NCI-H748 (cell line): ENCODE measurements at regions not wholly inside any gene's neighbourhood (a gene's known extent, or its start where the extent isn't known, plus 50 kb on each side); places are given as distances from the start of the nearest gene placed in this dataset.

Experiments used
- DNase-seq: peaks from one replicate; lab custom pipeline; 2025; ENCODE audit not compliant: unreplicated experiment; lab: John Stamatoyannopoulos, UW

- peak; percentile 36 for DNase-seq
Measured at GRCh38 chr6:114452785-114453401, 110.1 kb upstream of the HS3ST5 start.

- DNase-seq: no peak
Measured at GRCh38 chr6:114450631-114451030, 107.8 kb upstream of the HS3ST5 start.

DNA sequence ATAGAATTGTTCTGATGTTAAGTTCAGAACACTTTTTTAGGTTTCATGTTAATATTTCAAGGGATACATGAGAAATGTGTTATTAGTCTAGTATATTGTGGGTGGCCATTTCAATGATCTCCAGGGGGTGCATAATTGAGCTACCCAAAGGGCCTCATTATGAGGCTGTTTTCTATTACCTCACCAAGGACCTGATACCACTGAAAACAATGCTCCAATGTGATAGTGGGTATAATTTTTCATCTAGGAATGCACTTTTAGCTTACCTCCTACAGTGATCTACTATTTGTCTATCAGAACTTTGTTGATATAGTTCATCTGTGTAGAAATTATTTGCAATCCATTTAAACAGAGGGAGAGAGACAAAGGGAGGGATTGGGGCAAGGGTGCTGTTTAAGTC, 106.8 kb upstream of the HS3ST5 start:
- DNase-seq: peak; percentile 70

DNA sequence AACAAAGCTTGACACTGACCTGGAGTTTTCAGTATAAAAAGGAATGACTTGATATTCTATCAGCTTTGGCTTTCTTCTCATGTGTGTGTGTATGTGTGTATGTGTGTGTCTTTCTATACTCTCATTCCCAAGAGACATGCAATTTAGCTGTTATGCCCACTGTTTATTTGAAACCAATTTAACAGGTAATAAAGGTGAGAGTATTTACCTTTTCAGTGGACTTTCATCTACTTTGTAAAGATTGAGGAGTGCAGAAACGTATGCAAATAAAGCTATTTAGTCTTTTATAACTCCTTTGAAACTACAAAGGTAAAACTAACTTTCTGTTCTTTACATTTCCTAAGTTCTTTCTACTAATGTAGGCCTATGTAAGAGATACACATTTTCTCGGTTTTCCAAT, 103.5 kb upstream of the HS3ST5 start:
- peak; percentile 74 for DNase-seq

DNA sequence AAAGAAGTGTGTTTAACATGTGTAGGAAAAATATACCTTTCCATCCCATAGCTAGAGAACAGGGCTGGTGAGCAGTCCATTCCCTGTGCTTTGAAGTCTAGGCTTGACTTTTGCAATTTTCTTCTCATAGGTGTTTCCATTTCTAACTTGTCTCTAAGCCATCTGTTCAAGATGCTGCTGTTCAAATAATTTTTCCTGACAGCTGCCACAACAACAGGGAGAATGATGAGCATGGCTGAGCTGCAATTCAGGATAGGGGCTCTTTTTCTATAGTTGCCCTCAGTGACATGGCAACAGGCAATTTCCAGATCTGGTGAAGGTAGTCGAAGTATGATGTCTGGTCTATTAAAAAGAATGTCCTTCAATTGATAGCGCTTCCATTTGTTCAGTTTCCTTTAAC, 103.0 kb upstream of the HS3ST5 start:
- peak; percentile 60 for DNase-seq

DNA sequence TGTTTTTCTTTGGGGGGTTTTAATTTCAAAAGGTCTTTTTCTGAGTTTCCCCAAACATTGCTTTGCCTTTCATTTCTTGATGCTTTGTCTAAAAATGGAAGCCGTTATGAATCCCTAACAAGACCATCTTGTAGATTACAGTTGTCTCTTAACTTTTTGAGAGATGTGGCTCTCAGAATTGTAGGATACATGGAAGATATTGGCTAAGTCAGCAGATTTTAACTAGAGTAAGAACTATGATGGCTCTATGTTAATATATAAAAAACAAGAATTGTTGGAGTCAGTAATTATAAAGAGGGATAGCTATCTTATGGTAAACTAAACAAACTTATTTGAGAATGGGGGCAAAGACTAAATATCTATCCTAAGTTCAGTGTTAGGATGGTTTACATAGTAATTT, 96.6 kb upstream of the HS3ST5 start:
- DNase-seq: no peak

- DNase-seq: no peak
Measured at GRCh38 chr6:114437235-114437634, 94.4 kb upstream of the HS3ST5 start.

DNA sequence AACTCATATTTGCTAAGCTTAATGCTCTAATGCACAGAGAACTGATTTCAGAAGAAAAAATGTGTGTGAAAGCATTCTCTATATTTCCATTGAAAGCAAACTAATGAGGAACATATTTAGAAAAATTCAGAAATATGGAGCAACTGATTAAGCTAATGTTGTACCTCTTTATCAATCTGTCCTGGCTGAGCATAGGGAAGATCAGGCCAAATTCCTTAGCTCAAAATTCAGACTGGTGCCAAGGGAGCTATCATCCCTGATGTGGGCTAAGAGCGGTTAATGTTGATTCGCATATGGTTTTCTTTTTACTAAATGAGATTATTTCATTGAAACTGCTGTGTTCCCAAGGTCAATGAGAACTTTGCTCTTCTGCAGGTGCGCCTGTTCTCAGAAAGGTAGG, 93.9 kb upstream of the HS3ST5 start:
- DNase-seq: no peak

- DNase-seq: no peak
Measured at GRCh38 chr6:114435985-114436384, 93.2 kb upstream of the HS3ST5 start.

GRCh38 chr6:114432400-114432799, 89.6 kb upstream of the HS3ST5 start:
- peak; percentile 22 for DNase-seq

- DNase-seq: no peak
Measured at GRCh38 chr6:114431641-114432040, 88.8 kb upstream of the HS3ST5 start.

DNA sequence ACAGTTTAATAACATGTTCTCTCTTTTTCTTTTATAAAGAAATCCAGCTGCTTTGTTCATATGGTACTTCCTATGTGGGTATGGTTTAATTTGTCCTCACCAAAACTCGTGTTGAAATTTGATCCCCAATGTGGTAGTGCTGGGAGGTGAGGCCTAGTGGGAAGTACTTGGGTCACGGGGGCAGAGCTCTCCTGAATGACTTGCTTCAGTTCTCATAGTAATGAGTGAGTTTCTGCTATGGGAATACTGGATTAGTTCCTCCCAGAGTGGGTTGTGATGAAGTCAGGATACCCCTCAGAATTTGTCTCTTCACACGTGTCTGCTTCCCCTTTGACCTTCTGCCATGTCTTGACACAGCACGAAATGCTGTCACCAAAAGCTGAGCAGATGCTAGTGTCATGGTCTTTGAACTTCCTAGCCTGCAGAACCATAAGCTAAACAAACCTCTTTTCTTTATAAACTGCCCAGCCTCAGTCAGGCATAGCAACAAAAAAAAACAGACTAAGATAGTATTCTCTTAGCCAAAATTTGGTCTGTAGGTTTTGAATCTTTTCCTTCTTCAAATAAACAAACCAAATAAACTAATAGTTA, 87.8 kb upstream of the HS3ST5 start:
- no peak for DNase-seq

DNA sequence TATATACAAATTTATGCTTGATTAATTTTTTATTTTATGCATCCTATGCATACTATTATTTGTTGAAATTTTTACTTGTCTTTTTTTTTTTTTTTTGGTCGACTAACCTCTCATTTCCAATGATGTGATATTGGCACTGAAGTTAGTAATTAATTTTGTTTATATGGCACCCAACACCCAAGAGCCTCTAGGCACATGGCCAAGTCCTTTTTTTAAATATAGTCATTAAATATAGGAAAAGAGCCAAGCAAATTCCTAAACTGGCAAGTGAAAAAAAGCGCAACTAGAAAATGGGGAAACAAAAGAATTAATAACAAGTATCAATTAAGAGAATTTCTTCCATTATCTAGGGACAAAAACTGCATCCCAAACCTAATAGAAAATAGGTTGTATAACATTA, 85.5 kb upstream of the HS3ST5 start:
- DNase-seq: no peak

GRCh38 chr6:114421199-114421598, 78.4 kb upstream of the HS3ST5 start:
- no peak for DNase-seq

- no peak for DNase-seq
Measured at GRCh38 chr6:114419175-114419574, 76.4 kb upstream of the HS3ST5 start.

DNA sequence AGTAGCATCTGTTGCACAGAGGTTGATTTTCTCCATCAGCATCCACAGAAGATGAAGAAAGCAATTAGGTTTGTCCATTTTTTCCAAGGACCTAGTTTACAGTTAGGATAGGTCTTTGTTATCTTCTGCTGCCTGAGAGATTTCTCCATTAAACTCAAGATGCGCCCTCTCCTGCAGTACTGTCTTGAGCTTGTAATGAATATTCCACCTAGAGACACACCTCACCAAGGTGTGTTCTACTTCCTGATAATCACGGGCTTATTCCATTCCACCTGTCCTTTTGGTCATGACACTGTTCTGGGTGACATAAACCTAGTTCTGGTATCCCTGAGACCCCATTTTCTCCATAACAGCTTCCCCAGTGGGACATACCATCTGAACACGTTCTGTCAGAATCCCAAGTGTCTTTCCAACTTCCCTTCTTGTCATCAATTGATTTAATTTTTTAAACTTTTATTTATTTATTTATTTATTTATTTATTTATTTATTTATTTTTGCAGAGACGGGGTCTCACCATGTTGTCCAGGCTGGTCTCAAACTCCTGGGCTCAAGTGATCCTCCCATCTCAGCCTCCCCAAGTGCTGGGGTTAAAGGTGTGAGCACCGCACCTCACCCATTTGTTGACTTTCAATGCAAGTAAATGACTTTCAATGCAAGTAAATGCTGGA, 75.6 kb upstream of the HS3ST5 start:
- no peak for DNase-seq

DNA sequence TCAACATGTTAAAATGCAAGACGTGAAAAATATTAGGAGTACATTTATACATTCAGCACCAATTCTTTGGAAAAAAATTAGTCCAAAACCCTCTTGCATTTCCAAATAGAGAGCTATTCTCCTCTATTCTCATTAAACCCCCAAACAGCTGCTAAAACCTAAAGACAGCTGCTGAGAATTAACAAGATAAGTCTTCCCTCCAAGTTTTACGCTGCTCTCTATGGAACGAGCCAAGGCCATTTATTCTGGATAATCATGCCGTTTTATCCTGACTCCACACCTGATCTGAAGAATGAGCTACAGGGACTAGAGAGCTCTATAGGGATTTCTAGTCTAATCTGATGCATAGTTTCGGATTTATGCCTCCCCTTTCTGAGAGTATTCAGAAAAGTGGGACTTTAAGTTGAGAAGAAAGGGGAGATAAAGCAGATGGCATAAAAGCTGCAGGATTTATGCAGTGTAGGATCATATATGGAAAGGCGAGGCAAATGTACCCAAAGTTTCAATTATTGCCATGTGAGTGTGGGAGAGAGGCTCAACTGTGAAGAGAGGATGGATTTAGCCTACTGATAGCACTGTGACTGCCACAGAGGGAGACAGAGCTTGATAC, 64.7 kb upstream of the HS3ST5 start:
- DNase-seq: no peak

DNA sequence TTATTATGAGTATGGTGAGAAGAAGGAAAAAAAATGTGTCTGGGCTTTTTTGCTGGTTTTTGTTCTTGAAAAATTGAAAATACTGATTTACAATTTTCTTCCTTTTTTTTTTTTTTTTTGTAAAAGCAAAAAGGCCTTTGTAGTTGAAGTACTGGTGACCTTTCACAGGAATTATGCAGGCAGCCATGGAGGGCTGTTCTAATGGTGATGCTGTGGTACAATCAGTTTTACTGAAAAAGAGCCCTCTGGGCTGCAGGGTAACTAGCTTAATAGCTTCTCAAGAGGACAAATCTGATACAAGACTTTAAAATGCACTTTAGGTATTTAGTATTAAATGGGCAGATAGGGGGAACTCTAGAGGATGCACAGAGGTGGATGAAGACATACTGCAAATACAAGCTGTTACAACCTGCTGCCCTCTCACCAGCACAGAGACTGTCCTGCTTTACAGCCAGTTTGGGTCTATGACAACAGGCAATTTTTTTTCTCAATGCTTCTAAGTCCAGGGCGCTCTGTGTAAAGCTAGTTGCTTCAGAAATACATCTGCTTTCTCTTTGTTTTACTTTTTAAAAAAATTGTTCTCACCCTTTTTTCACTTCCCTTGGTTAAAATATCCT, 61.6 kb upstream of the HS3ST5 start:
- no peak for DNase-seq

DNA sequence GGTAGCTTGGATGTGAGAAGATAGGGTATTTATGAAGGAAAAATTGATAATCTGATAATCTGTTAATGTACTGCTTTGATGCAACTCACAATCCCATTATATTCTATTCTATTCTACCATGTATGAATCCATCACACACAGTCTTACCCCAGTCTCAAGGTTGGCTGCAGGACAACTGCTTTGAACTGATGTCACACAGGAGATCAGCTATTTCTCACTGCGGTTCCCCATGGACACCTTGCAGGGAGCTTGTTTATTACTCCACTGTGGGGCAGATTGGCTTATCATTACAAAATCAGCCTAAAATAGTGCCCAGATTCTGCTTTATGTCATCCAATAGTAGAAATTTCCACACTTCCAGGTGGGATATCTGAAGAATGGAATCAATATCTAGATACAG, 61.0 kb upstream of the HS3ST5 start:
- no peak for DNase-seq

GRCh38 chr6:114398481-114398880, 55.7 kb upstream of the HS3ST5 start:
- peak; percentile 1 for DNase-seq
